Vagina (tissue), 2 donors: ENCODE measurements at regions not wholly inside any gene's neighbourhood (a gene's known extent, or its start where the extent isn't known, plus 50 kb on each side); places are given as distances from the start of the nearest gene placed in this dataset.

Experiments used
- DNase-seq, 2 donors: peaks; one replicate each; pipeline ENCODE4 v3.0.0-alpha.2; 2017; ENCODE audit errors: extremely low spot score in 2 of 2
- H3K27ac ChIP-seq: fragments of 200-600 bp; sonication (generic); one replicate; pipeline ENCODE4 v1.5.1; 2019
- H3K27me3 ChIP-seq: fragments of 200-600 bp; sonication (generic); one replicate; pipeline ENCODE4 v1.5.1; 2019
- H3K36me3 ChIP-seq, 2 donors: fragments of 200-600 bp; sonication (generic); one replicate each; pipeline ENCODE4 v1.5.1; 2017 to 2019
- H3K4me1 ChIP-seq: fragments of 200-600 bp; sonication (generic); one replicate; pipeline ENCODE4 v1.5.1; 2019
- H3K4me3 ChIP-seq, 2 donors: fragments of 200-600 bp; sonication (generic); 1 replicate in 1 of 2; 2 replicates in 1 of 2; pipeline ENCODE4 v1.5.1; 2016 to 2019
- H3K9me3 ChIP-seq: fragments of 200-600 bp; sonication (generic); one replicate; pipeline ENCODE4 v1.5.1; 2019
- POLR2A ChIP-seq, 2 donors: fragments of 450-650 bp; IDR thresholded peaks; one replicate each; pipeline ENCODE4 v1.6.1; 2017; ENCODE audit warnings: antibody characterized with exemption in 2 of 2, mild to moderate bottlenecking in 2 of 2, moderate library complexity in 2 of 2
- POLR2AphosphoS5 ChIP-seq, 2 donors: sonication (generic); formaldehyde crosslinking; IDR thresholded peaks; one replicate each; pipeline ENCODE4 v1.9.0; 2017; ENCODE audit warnings: antibody characterized with exemption in 2 of 2, mild to moderate bottlenecking in 2 of 2, low read depth in 1 of 2; ENCODE audit not compliant: insufficient read depth in 1 of 2
- intact Hi-C: fragments of 100-400 bp; cut with DNase I; formaldehyde crosslinking; loops from one replicate; pipeline ENCODE4 v1.15.1; 2023
- TF ChIP-seq, protein P1 (sequence below), 3 experiments: fragments of 450-650 bp in 2 of 3; fragments of 200-600 bp in 1 of 3; sonication (generic) in 1 of 3; IDR thresholded peaks; one replicate each; pipeline ENCODE4 v1.5.1; 2017 to 2019; ENCODE audit warnings: antibody characterized with exemption in 3 of 3, mild to moderate bottlenecking in 2 of 3, moderate library complexity in 2 of 3

- no peak for DNase-seq
- no peaks in the 10 kb centered on the region for H3K36me3 ChIP-seq
- no peaks in the 10 kb centered on the region for H3K4me1 ChIP-seq
- no peaks in the 10 kb centered on the region for H3K27me3 ChIP-seq
- no peak for TF ChIP-seq POLR2AphosphoS5 (IDR thresholded peaks at IDR 0.05; ENCODE audit: insufficient read depth in 1 of 2, low read depth in 1 of 2)
- no peak for TF ChIP-seq POLR2A (IDR thresholded peaks at IDR 0.05)
- TF ChIP-seq, protein P1, sequence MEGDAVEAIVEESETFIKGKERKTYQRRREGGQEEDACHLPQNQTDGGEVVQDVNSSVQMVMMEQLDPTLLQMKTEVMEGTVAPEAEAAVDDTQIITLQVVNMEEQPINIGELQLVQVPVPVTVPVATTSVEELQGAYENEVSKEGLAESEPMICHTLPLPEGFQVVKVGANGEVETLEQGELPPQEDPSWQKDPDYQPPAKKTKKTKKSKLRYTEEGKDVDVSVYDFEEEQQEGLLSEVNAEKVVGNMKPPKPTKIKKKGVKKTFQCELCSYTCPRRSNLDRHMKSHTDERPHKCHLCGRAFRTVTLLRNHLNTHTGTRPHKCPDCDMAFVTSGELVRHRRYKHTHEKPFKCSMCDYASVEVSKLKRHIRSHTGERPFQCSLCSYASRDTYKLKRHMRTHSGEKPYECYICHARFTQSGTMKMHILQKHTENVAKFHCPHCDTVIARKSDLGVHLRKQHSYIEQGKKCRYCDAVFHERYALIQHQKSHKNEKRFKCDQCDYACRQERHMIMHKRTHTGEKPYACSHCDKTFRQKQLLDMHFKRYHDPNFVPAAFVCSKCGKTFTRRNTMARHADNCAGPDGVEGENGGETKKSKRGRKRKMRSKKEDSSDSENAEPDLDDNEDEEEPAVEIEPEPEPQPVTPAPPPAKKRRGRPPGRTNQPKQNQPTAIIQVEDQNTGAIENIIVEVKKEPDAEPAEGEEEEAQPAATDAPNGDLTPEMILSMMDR (IDR thresholded peaks at IDR 0.05) = no peak
- H3K9me3 ChIP-seq = no peaks in the 10 kb centered on the region
- H3K27ac ChIP-seq = no peak overlapping the region
- no peak overlapping the region for H3K4me3 ChIP-seq
- intact Hi-C loops = no loop called here
Measured at GRCh38 chr2:120976501-120977307, 241.0 kb downstream of the GLI2 start.

GRCh38 chr2:120977582-120978358 is 242.1 kb downstream of the GLI2 start:
- no peak for DNase-seq
- H3K4me1 ChIP-seq = no peaks in the 10 kb centered on the region
- intact Hi-C loops = no loop called here
- TF ChIP-seq, protein P1 (IDR thresholded peaks at IDR 0.05) = no peak
- H3K27me3 ChIP-seq = no peaks in the 10 kb centered on the region
- H3K36me3 ChIP-seq = no peaks in the 10 kb centered on the region
- no peaks in the 10 kb centered on the region for H3K9me3 ChIP-seq
- H3K4me3 ChIP-seq = no peak overlapping the region
- H3K27ac ChIP-seq = no peak overlapping the region

DNA sequence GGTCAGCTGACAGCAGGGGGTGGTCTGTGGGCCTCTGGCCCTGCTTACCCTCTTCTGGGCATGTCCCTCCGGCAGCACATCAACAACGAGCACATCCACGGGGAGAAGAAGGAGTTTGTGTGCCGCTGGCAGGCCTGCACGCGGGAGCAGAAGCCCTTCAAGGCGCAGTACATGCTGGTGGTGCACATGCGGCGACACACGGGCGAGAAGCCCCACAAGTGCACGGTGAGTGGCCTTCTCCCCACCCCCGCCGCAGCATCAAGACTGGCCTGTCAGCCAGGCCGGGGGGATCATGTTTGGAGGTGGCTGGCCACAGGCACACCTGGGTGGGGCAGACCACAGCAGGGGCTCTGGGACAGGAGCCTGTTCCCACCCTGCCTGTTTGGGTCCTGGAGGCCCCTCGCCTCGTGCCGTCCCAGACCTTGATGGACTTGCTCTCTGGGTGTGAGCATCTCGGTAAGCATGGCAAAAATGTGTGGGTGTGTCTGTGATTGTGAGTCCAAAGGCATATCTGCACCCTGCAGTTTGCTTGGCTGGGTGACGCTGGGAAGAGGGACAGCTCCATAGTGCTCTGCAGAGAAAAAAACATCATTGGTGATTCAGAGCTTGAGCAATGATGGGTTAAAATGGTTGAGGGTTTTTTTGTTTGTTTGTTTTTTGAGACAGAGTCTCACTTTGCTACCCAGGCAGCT is 242.8 kb downstream of the GLI2 start:
- Histone ChIP-seq H3K36me3 (no peaks in the 10 kb centered on the region), H3K9me3 (no peaks in the 10 kb centered on the region)

DNA sequence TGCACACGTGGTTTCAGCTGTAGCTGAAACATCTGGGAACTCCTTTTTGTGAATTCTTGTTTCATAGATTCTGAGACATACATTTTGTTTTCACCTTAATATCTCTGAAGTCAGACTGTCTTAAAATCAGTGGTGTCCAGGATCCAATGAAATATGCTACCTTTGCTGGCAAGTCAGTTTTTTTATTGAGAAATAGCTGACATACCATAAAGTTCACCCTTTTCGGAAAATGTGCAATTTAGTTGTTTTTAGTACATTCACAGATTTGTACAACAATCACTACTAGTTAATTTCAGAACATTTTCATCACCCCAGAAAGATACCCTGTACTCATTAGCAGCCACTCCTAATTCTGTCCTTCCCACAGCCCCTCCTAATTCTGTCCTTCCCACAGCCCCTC is 243.7 kb downstream of the GLI2 start:
- no peak overlapping the region for H3K27ac ChIP-seq
- no peak for DNase-seq

More for the DNA sequence above, 242.8 kb downstream of the GLI2 start:
- no peak for DNase-seq
- intact Hi-C loops = no loop called here
- no peak for TF ChIP-seq POLR2A (IDR thresholded peaks at IDR 0.05)
- TF ChIP-seq, protein P1 (IDR thresholded peaks at IDR 0.05) = no peak
- TF ChIP-seq POLR2AphosphoS5 (IDR thresholded peaks at IDR 0.05; ENCODE audit: insufficient read depth in 1 of 2, low read depth in 1 of 2) = no peak
- H3K27ac ChIP-seq = no peak overlapping the region
- H3K27me3 ChIP-seq = no peaks in the 10 kb centered on the region
- no peak overlapping the region for H3K4me3 ChIP-seq
- H3K4me1 ChIP-seq = no peaks in the 10 kb centered on the region

GRCh38 chr2:120979921-120980320 is 244.3 kb downstream of the GLI2 start:
- no peak for DNase-seq
- Histone ChIP-seq H3K27ac (no peak overlapping the region), H3K9me3 (no peaks in the 10 kb centered on the region), H3K27me3 (no peaks in the 10 kb centered on the region), H3K36me3 (no peaks in the 10 kb centered on the region), H3K4me3 (no peak overlapping the region), H3K4me1 (no peaks in the 10 kb centered on the region)
- intact Hi-C loops = no loop called here
- TF ChIP-seq, protein P1 (IDR thresholded peaks at IDR 0.05) = no peak
- no peak for TF ChIP-seq POLR2A (IDR thresholded peaks at IDR 0.05)
- no peak for TF ChIP-seq POLR2AphosphoS5 (IDR thresholded peaks at IDR 0.05; ENCODE audit: insufficient read depth in 1 of 2, low read depth in 1 of 2)

More for the DNA sequence above, 243.7 kb downstream of the GLI2 start:
- TF ChIP-seq POLR2AphosphoS5 (IDR thresholded peaks at IDR 0.05; ENCODE audit: insufficient read depth in 1 of 2, low read depth in 1 of 2) = no peak
- H3K27me3 ChIP-seq = no peaks in the 10 kb centered on the region
- no peaks in the 10 kb centered on the region for H3K4me1 ChIP-seq
- no peaks in the 10 kb centered on the region for H3K36me3 ChIP-seq
- intact Hi-C loops = no loop called here
- no peaks in the 10 kb centered on the region for H3K9me3 ChIP-seq
- no peak overlapping the region for H3K4me3 ChIP-seq
